Testis (tissue), 2 donors: ENCODE measurements at regions not wholly inside any gene's neighbourhood (a gene's known extent, or its start where the extent isn't known, plus 50 kb on each side); places are given as distances from the start of the nearest gene placed in this dataset.

Source experiments
- DNase-seq: peaks from one replicate; pipeline ENCODE4 v3.0.0-alpha.2; 2019
- H3K27ac ChIP-seq, 2 donors: fragments of 200-600 bp; sonication (generic); one replicate each; pipeline ENCODE4 v1.5.1; 2019
- H3K27me3 ChIP-seq: fragments of 200-600 bp; sonication (generic); one replicate; pipeline ENCODE4 v1.5.1; 2019
- H3K36me3 ChIP-seq: fragments of 200-600 bp; sonication (generic); one replicate; pipeline ENCODE4 v1.5.1; 2017; ENCODE audit warnings: low read depth; ENCODE audit errors: missing control alignments
- H3K4me1 ChIP-seq: fragments of 200-600 bp; sonication (generic); one replicate; pipeline ENCODE4 v1.5.1; 2019
- H3K4me3 ChIP-seq, 2 donors: fragments of 200-600 bp; sonication (generic); one replicate each; pipeline ENCODE4 v1.5.1; 2017 to 2019
- H3K9me3 ChIP-seq: fragments of 200-600 bp; sonication (generic); one replicate; pipeline ENCODE4 v1.5.1; 2017
- CTCF ChIP-seq, 3 experiments: fragments of 450-650 bp in 2 of 3; fragments of 200-600 bp in 1 of 3; sonication (generic) in 1 of 3; IDR thresholded peaks; one replicate each; pipeline ENCODE4 v1.5.1; 2016 to 2019; ENCODE audit warnings: antibody characterized with exemption in 3 of 3, mild to moderate bottlenecking in 2 of 3, moderate library complexity in 1 of 3
- POLR2A ChIP-seq: fragments of 450-650 bp; IDR thresholded peaks from one replicate; pipeline ENCODE4 v1.6.1; 2017; ENCODE audit warnings: antibody characterized with exemption, mild to moderate bottlenecking, moderate library complexity
- WGBS, 2 donors: methylation state at CpG; one replicate each; pipeline ENCODE4 v1.1.5; 2018; 5-methylcytosine and 5-hydroxymethylcytosine counted together
- intact Hi-C: fragments of 100-400 bp; cut with DNase I; formaldehyde crosslinking; loops from one replicate; pipeline ENCODE4 v1.15.1; 2023; ENCODE audit warnings: low total_unique reads

DNA sequence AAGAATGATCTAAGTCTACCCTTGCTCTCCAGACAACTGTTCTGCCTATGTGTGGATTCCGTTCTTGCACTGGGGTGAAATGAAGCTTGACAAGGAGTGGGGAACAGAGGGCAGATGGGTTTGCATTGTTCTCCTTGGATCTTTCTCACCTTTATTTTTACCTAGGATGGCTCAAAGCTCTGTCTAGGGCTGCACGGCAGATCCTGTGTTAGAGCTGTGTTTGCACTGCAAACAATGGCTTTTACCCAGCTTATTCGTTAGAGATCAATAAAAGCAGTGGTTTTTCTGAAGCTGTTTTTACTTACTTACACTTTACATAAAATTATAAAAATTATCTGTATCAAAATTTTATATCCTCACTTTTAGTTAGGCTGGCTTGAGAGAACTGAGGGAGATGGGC, 105.1 kb downstream of the LRIG3 start:
- Histone ChIP-seq H3K36me3 (no peaks in the 10 kb centered on the region), H3K27me3 (no peaks in the 10 kb centered on the region), H3K9me3 (no peaks in the 10 kb centered on the region), H3K4me3 (no peak overlapping the region), H3K4me1 (no peaks in the 10 kb centered on the region), H3K27ac (no peak overlapping the region)
- intact Hi-C loops, result no loop called here
- TF ChIP-seq POLR2A, result no peak
- TF ChIP-seq CTCF (IDR thresholded peaks at IDR 0.05), result no peak
- 87 to 95% methylated on average over 3 of the region's 3 CpGs for WGBS, 2 donors
- DNase-seq, result no peak

DNA sequence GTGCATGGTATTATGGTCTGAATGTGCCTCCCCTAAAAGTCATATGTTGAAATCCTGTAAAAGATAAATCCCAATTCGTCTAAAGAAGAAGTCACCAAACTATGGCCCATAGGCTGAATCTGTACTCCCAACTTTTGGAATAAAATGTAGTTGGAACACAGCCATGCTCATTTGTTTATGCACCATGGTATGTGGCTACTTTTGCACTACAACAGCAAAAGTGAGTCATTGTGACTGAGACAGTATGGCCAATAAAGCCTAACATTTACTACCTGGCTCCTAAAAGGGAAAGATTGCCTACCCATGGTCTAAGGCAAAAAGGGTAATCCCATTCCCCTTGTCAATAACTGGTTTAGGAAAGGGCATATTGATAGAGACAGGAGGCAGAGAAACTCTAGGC, 101.8 kb downstream of the LRIG3 start:
- no peaks in the 10 kb centered on the region for H3K27me3 ChIP-seq
- H3K4me1 ChIP-seq, result no peaks in the 10 kb centered on the region
- H3K4me3 ChIP-seq, result no peak overlapping the region
- WGBS, 2 donors, result 89 to 91% methylated on average over 1 of the region's 1 CpG
- TF ChIP-seq POLR2A, result no peak
- no peak for TF ChIP-seq CTCF (IDR thresholded peaks at IDR 0.05)
- intact Hi-C loops, result no loop called here
- no peak for DNase-seq
- H3K27ac ChIP-seq, result no peak overlapping the region
- H3K36me3 ChIP-seq, result no peaks in the 10 kb centered on the region
- no peaks in the 10 kb centered on the region for H3K9me3 ChIP-seq

DNA sequence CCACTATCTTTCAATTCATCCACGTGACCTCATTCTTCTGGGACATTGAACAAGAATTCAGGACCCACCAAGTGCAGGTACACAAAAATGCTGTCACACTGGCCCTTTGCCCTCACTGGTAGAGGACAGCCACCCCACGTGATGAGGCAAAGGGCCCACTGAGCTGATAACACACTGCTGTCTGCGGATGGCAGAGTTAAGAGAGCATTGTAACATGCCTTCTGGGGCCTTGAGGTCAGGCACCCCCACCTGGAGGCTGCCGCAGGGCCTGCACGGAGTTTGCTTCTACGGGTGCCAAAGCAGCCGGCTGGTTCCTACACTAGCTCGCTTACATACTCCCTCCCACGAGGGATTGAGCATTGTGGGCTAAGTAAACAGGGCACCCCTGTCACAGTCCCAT, 101.0 kb downstream of the LRIG3 start:
- Histone ChIP-seq H3K9me3 (no peaks in the 10 kb centered on the region), H3K27ac (no peak overlapping the region), H3K4me1 (no peaks in the 10 kb centered on the region), H3K36me3 (no peaks in the 10 kb centered on the region), H3K4me3 (no peak overlapping the region), H3K27me3 (no peaks in the 10 kb centered on the region)
- intact Hi-C loops, result no loop called here
- no peak for TF ChIP-seq POLR2A
- TF ChIP-seq CTCF (IDR thresholded peaks at IDR 0.05), result no peak
- no peak for DNase-seq
- 89 to 92% methylated on average over 9 of the region's 9 CpGs for WGBS, 2 donors

DNA sequence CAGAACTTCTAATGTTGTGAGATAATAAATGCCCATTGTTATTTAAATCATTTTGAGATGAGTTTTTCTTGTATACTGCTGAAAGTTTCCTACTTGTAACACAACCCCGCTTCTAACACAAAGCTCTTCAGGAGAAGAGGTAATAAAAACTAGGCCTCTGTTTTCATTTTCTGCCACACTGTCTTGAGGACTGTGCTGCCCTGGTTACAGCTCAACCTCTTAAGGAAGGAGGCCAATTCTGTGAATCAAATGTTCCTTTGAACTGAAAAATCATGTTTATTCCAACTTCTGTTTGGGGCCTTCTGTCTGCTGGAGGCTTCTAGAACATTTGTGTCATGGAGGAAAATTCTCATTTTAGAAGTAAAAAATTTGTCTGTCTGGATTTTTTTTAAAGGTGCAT, 100.3 kb downstream of the LRIG3 start:
- no peaks in the 10 kb centered on the region for H3K27me3 ChIP-seq
- H3K4me3 ChIP-seq, result no peak overlapping the region
- DNase-seq, result no peak
- H3K27ac ChIP-seq, result no peak overlapping the region
- intact Hi-C loops, result no loop called here
- H3K36me3 ChIP-seq, result no peaks in the 10 kb centered on the region
- no peaks in the 10 kb centered on the region for H3K9me3 ChIP-seq
- H3K4me1 ChIP-seq, result no peaks in the 10 kb centered on the region
- no peak for TF ChIP-seq CTCF (IDR thresholded peaks at IDR 0.05)
- TF ChIP-seq POLR2A, result no peak
- WGBS, 2 donors, result 90 to 95% methylated on average over 1 of the region's 1 CpG
